IMR-90 (cell line): ENCODE measurements at regions not wholly inside any gene's neighbourhood (a gene's known extent, or its start where the extent isn't known, plus 50 kb on each side); places are given as distances from the start of the nearest gene placed in this dataset.

Source experiments
- ATAC-seq: fragments of 200-7000 bp; cut with Tn5 transposase; 2 replicates; pipeline ENCODE4 v1.9.1; 2020; ENCODE audit warnings: low read depth, mild to moderate bottlenecking, moderate library complexity
- BruUV-seq: library from RNA; stranded (reverse); fragments of 400-500 nt; replicated peaks from 2 replicates; lab custom pipeline; 2021; lab: Mats Ljungman, UMichigan
- CTCF ChIA-PET: fragments of 300-600 bp; formaldehyde crosslinking; extraction: SDS; loops from one replicate; lab custom pipeline; 2021; ENCODE audit warnings: antibody characterized with exemption; lab: Yijun Ruan, JAX
- POLR2A ChIA-PET: fragments of 300-600 bp; sonication (Branson Sonifier 250); formaldehyde crosslinking; loops from one replicate; lab custom pipeline; 2022; ENCODE audit warnings: antibody characterized with exemption; ENCODE audit not compliant: unreplicated experiment; lab: Charles Lee
- DNase-seq: peaks from one replicate; pipeline ENCODE4 v3.0.0; 2013
- H2AFZ ChIP-seq: replicated peaks from 2 replicates; pipeline ENCODE3; 2013; ENCODE audit warnings: low read length, mild to moderate bottlenecking; ENCODE audit not compliant: poor library complexity
- H2AK5ac ChIP-seq: 2 replicates; pipeline ENCODE4 v1.6.1; 2013; ENCODE audit warnings: low read depth, low read length, inconsistent platforms
- H2AK9ac ChIP-seq: replicated peaks from 2 replicates; pipeline ENCODE3; 2013; ENCODE audit warnings: mild to moderate bottlenecking, low read depth, low read length, moderate library complexity; ENCODE audit not compliant: poor library complexity
- H2BK120ac ChIP-seq: 2 replicates; pipeline ENCODE4 v1.6.1; 2013; ENCODE audit warnings: low read depth, low read length, inconsistent platforms
- H2BK15ac ChIP-seq: 3 replicates; pipeline ENCODE4 v1.6.1; 2013; ENCODE audit warnings: low read depth, low read length, inconsistent platforms
- H2BK20ac ChIP-seq: 2 replicates; pipeline ENCODE4 v1.6.1; 2013; ENCODE audit warnings: low read depth, mild to moderate bottlenecking, inconsistent platforms, low read length, moderate library complexity
- H2BK5ac ChIP-seq: 2 replicates; pipeline ENCODE4 v1.6.1; 2013; ENCODE audit warnings: mild to moderate bottlenecking, low read depth, low read length, inconsistent platforms; ENCODE audit not compliant: poor library complexity, severe bottlenecking
- H3K14ac ChIP-seq: replicated peaks from 2 replicates; pipeline ENCODE4 v1.6.1; 2013; ENCODE audit warnings: low read depth, low read length, inconsistent platforms
- H3K18ac ChIP-seq: 2 replicates; pipeline ENCODE4 v1.6.1; 2013; ENCODE audit warnings: low read depth, low read length, control low read depth
- H3K23ac ChIP-seq: 2 replicates; pipeline ENCODE4 v1.6.1; 2013; ENCODE audit warnings: low read depth, low read length, inconsistent platforms
- H3K27ac ChIP-seq: 2 replicates; pipeline ENCODE4 v1.5.1; 2013; ENCODE audit warnings: mild to moderate bottlenecking, control low read depth, low read length; ENCODE audit not compliant: insufficient read depth
- H3K27me3 ChIP-seq: 2 replicates; pipeline ENCODE4 v1.6.1; 2013; ENCODE audit warnings: low read length; ENCODE audit not compliant: control insufficient read depth, insufficient read depth
- H3K36me3 ChIP-seq: 2 replicates; pipeline ENCODE4 v1.6.1; 2013; ENCODE audit warnings: low read length, mixed read lengths; ENCODE audit not compliant: control insufficient read depth, insufficient read depth
- H3K4ac ChIP-seq: 2 replicates; pipeline ENCODE4 v1.6.1; 2013; ENCODE audit warnings: low read depth, low read length, inconsistent platforms
- H3K4me1 ChIP-seq: 2 replicates; pipeline ENCODE4 v1.6.1; 2013; ENCODE audit warnings: low read length, mixed read lengths; ENCODE audit not compliant: control insufficient read depth, insufficient read depth
- H3K4me2 ChIP-seq: 2 replicates; pipeline ENCODE4 v1.6.1; 2013; ENCODE audit warnings: low read depth, mild to moderate bottlenecking, control low read depth, low read length, moderate library complexity
- H3K4me3 ChIP-seq: 2 replicates; pipeline ENCODE4 v1.5.1; 2013; ENCODE audit warnings: low read depth, mild to moderate bottlenecking, control low read depth, low read length, moderate library complexity; ENCODE audit not compliant: insufficient read depth
- H3K56ac ChIP-seq: 2 replicates; pipeline ENCODE4 v1.6.1; 2013; ENCODE audit warnings: low read length, inconsistent platforms; ENCODE audit not compliant: insufficient read depth; ENCODE audit errors: extremely low read depth
- H3K79me1 ChIP-seq, 2 experiments: 2 replicates each; pipeline ENCODE4 v1.6.1; 2013; ENCODE audit warnings: low read length in 2 of 2, inconsistent platforms in 1 of 2, low read depth in 1 of 2
- H3K9ac ChIP-seq: 2 replicates; pipeline ENCODE4 v1.6.1; 2013; ENCODE audit warnings: low read depth, low read length, control low read depth
- H3K9me1 ChIP-seq: 2 replicates; pipeline ENCODE4 v1.6.1; 2013; ENCODE audit warnings: low read length, inconsistent platforms; ENCODE audit not compliant: insufficient read depth
- H3K9me3 ChIP-seq: 2 replicates; pipeline ENCODE4 v1.6.1; 2013; ENCODE audit warnings: low read length; ENCODE audit not compliant: control insufficient read depth, insufficient read depth
- H4K20me1 ChIP-seq: 2 replicates; pipeline ENCODE4 v1.6.1; 2013; ENCODE audit warnings: low read length, inconsistent platforms; ENCODE audit not compliant: insufficient read depth
- H4K5ac ChIP-seq: 2 replicates; pipeline ENCODE4 v1.6.1; 2013; ENCODE audit warnings: mild to moderate bottlenecking, low read depth, low read length, control low read depth
- H4K8ac ChIP-seq, 2 experiments: 2 replicates each; pipeline ENCODE4 v1.6.1; 2013; ENCODE audit warnings: low read depth in 2 of 2, low read length in 2 of 2, control low read depth in 1 of 2, inconsistent platforms in 1 of 2
- H4K91ac ChIP-seq: 2 replicates; pipeline ENCODE4 v1.6.1; 2013; ENCODE audit warnings: low read depth, low read length, inconsistent platforms; ENCODE audit not compliant: insufficient read depth
- CEBPB ChIP-seq: IDR thresholded peaks from 2 replicates; pipeline ENCODE4 v1.6.1; 2012; ENCODE audit warnings: low read depth, low read length, improper control_type of control experiment
- SMC3 ChIP-seq: fragments of 150-350 bp; IDR thresholded peaks from 2 replicates; pipeline ENCODE4 v1.6.1; 2016; ENCODE audit warnings: low read depth, mild to moderate bottlenecking, antibody characterized with exemption, low read length, moderate library complexity
- WGBS, 2 experiments: methylation state at CpG; one replicate each; pipeline versions ENCODE4 v1.1.5 to v1.1.7; 2013; ENCODE audit warnings: missing lambda C conversion rate in 2 of 2; ENCODE audit not compliant: insufficient read length in 1 of 2; ENCODE audit errors: extremely low coverage in 2 of 2; 5-methylcytosine and 5-hydroxymethylcytosine counted together
- dilution Hi-C: fragments of 300-500 bp; cut with HindIII; formaldehyde crosslinking; loops from one replicate; pipeline ENCODE4 v1.14.3; 2018; ENCODE audit warnings: low sequenced_read_pairs; ENCODE audit not compliant: unreplicated experiment
- in situ Hi-C: fragments of 300-500 bp; cut with MboI; formaldehyde crosslinking; loops from 3 replicates; pipeline ENCODE4 v1.14.3; 2019; ENCODE audit warnings: low sequenced_read_pairs, inconsistent platforms, mixed read lengths
- intact Hi-C: fragments of 100-400 bp; cut with micrococcal nuclease; formaldehyde crosslinking; loops from 2 replicates; pipeline ENCODE4 v1.10.0; 2022

GRCh38 chr4:165677081-165677480 is 196.0 kb upstream of the TLL1 start:
- Histone ChIP-seq H3K79me1 (no peaks in the 10 kb centered on the region), H3K9ac (no peak overlapping the region), H3K9me1 (no peaks in the 10 kb centered on the region), H3K36me3 (no peaks in the 10 kb centered on the region), H2BK5ac (no peak overlapping the region), H3K4me3 (no peak overlapping the region), H2AK9ac (no peak overlapping the region), H3K14ac (no peak overlapping the region), H2AFZ (no peak overlapping the region), H2BK20ac (no peak overlapping the region), H4K91ac (no peak overlapping the region), H2BK120ac (no peak overlapping the region), H2AK5ac (no peak overlapping the region), H3K4me2 (no peak overlapping the region), H3K4ac (no peak overlapping the region), H3K27me3 (no peaks in the 10 kb centered on the region), H4K8ac (no peak overlapping the region), H3K18ac (no peak overlapping the region), H4K5ac (no peak overlapping the region), H4K20me1 (no peaks in the 10 kb centered on the region), H3K9me3 (peaks cover 16% of the 10 kb centered on the region), H2BK15ac (no peak overlapping the region), H3K56ac (no peak overlapping the region), H3K4me1 (no peaks in the 10 kb centered on the region), H3K27ac (no peak overlapping the region), H3K23ac (no peak overlapping the region)
- no peak for ATAC-seq
- CTCF ChIA-PET = no interaction called here
- dilution Hi-C loops = no loop called here
- BruUV-seq = no TSS peak
- WGBS, 2 experiments = 80% methylated on average over 2 of the region's 8 CpGs; no CpG with 5 or more reads in 1 of the 2 experiments
- in situ Hi-C loops = no loop called here
- intact Hi-C loops = no loop called here
- TF ChIP-seq CEBPB = no peak
- no peak for TF ChIP-seq SMC3
- POLR2A ChIA-PET = no interaction called here
- no peak for DNase-seq
